IMR-90 (cell line): ENCODE measurements at regions not wholly inside any gene's neighbourhood (a gene's known extent, or its start where the extent isn't known, plus 50 kb on each side); places are given as distances from the start of the nearest gene placed in this dataset.

Experiments
- ATAC-seq: fragments of 200-7000 bp; cut with Tn5 transposase; 2 replicates; pipeline ENCODE4 v1.9.1; 2020; ENCODE audit warnings: low read depth, mild to moderate bottlenecking, moderate library complexity
- BruUV-seq: library from RNA; stranded (reverse); fragments of 400-500 nt; replicated peaks from 2 replicates; lab custom pipeline; 2021; lab: Mats Ljungman, UMichigan
- CTCF ChIA-PET: fragments of 300-600 bp; formaldehyde crosslinking; extraction: SDS; loops from one replicate; lab custom pipeline; 2021; ENCODE audit warnings: antibody characterized with exemption; lab: Yijun Ruan, JAX
- POLR2A ChIA-PET: fragments of 300-600 bp; sonication (Branson Sonifier 250); formaldehyde crosslinking; loops from one replicate; lab custom pipeline; 2022; ENCODE audit warnings: antibody characterized with exemption; ENCODE audit not compliant: unreplicated experiment; lab: Charles Lee
- DNase-seq: peaks from one replicate; pipeline ENCODE4 v3.0.0; 2013
- H2AFZ ChIP-seq: replicated peaks from 2 replicates; pipeline ENCODE3; 2013; ENCODE audit warnings: low read length, mild to moderate bottlenecking; ENCODE audit not compliant: poor library complexity
- H2AK5ac ChIP-seq: 2 replicates; pipeline ENCODE4 v1.6.1; 2013; ENCODE audit warnings: low read depth, low read length, inconsistent platforms
- H2AK9ac ChIP-seq: replicated peaks from 2 replicates; pipeline ENCODE3; 2013; ENCODE audit warnings: mild to moderate bottlenecking, low read depth, low read length, moderate library complexity; ENCODE audit not compliant: poor library complexity
- H2BK120ac ChIP-seq: 2 replicates; pipeline ENCODE4 v1.6.1; 2013; ENCODE audit warnings: low read depth, low read length, inconsistent platforms
- H2BK15ac ChIP-seq: 3 replicates; pipeline ENCODE4 v1.6.1; 2013; ENCODE audit warnings: low read depth, low read length, inconsistent platforms
- H2BK20ac ChIP-seq: 2 replicates; pipeline ENCODE4 v1.6.1; 2013; ENCODE audit warnings: low read depth, mild to moderate bottlenecking, inconsistent platforms, low read length, moderate library complexity
- H2BK5ac ChIP-seq: 2 replicates; pipeline ENCODE4 v1.6.1; 2013; ENCODE audit warnings: mild to moderate bottlenecking, low read depth, low read length, inconsistent platforms; ENCODE audit not compliant: poor library complexity, severe bottlenecking
- H3K14ac ChIP-seq: replicated peaks from 2 replicates; pipeline ENCODE4 v1.6.1; 2013; ENCODE audit warnings: low read depth, low read length, inconsistent platforms
- H3K18ac ChIP-seq: 2 replicates; pipeline ENCODE4 v1.6.1; 2013; ENCODE audit warnings: low read depth, low read length, control low read depth
- H3K23ac ChIP-seq: 2 replicates; pipeline ENCODE4 v1.6.1; 2013; ENCODE audit warnings: low read depth, low read length, inconsistent platforms
- H3K27ac ChIP-seq: 2 replicates; pipeline ENCODE4 v1.5.1; 2013; ENCODE audit warnings: mild to moderate bottlenecking, control low read depth, low read length; ENCODE audit not compliant: insufficient read depth
- H3K27me3 ChIP-seq: 2 replicates; pipeline ENCODE4 v1.6.1; 2013; ENCODE audit warnings: low read length; ENCODE audit not compliant: control insufficient read depth, insufficient read depth
- H3K36me3 ChIP-seq: 2 replicates; pipeline ENCODE4 v1.6.1; 2013; ENCODE audit warnings: low read length, mixed read lengths; ENCODE audit not compliant: control insufficient read depth, insufficient read depth
- H3K4ac ChIP-seq: 2 replicates; pipeline ENCODE4 v1.6.1; 2013; ENCODE audit warnings: low read depth, low read length, inconsistent platforms
- H3K4me1 ChIP-seq: 2 replicates; pipeline ENCODE4 v1.6.1; 2013; ENCODE audit warnings: low read length, mixed read lengths; ENCODE audit not compliant: control insufficient read depth, insufficient read depth
- H3K4me2 ChIP-seq: 2 replicates; pipeline ENCODE4 v1.6.1; 2013; ENCODE audit warnings: low read depth, mild to moderate bottlenecking, control low read depth, low read length, moderate library complexity
- H3K4me3 ChIP-seq: 2 replicates; pipeline ENCODE4 v1.5.1; 2013; ENCODE audit warnings: low read depth, mild to moderate bottlenecking, control low read depth, low read length, moderate library complexity; ENCODE audit not compliant: insufficient read depth
- H3K56ac ChIP-seq: 2 replicates; pipeline ENCODE4 v1.6.1; 2013; ENCODE audit warnings: low read length, inconsistent platforms; ENCODE audit not compliant: insufficient read depth; ENCODE audit errors: extremely low read depth
- H3K79me1 ChIP-seq, 2 experiments: 2 replicates each; pipeline ENCODE4 v1.6.1; 2013; ENCODE audit warnings: low read length in 2 of 2, inconsistent platforms in 1 of 2, low read depth in 1 of 2
- H3K9ac ChIP-seq: 2 replicates; pipeline ENCODE4 v1.6.1; 2013; ENCODE audit warnings: low read depth, low read length, control low read depth
- H3K9me1 ChIP-seq: 2 replicates; pipeline ENCODE4 v1.6.1; 2013; ENCODE audit warnings: low read length, inconsistent platforms; ENCODE audit not compliant: insufficient read depth
- H3K9me3 ChIP-seq: 2 replicates; pipeline ENCODE4 v1.6.1; 2013; ENCODE audit warnings: low read length; ENCODE audit not compliant: control insufficient read depth, insufficient read depth
- H4K20me1 ChIP-seq: 2 replicates; pipeline ENCODE4 v1.6.1; 2013; ENCODE audit warnings: low read length, inconsistent platforms; ENCODE audit not compliant: insufficient read depth
- H4K5ac ChIP-seq: 2 replicates; pipeline ENCODE4 v1.6.1; 2013; ENCODE audit warnings: mild to moderate bottlenecking, low read depth, low read length, control low read depth
- H4K8ac ChIP-seq, 2 experiments: 2 replicates each; pipeline ENCODE4 v1.6.1; 2013; ENCODE audit warnings: low read depth in 2 of 2, low read length in 2 of 2, control low read depth in 1 of 2, inconsistent platforms in 1 of 2
- H4K91ac ChIP-seq: 2 replicates; pipeline ENCODE4 v1.6.1; 2013; ENCODE audit warnings: low read depth, low read length, inconsistent platforms; ENCODE audit not compliant: insufficient read depth
- BHLHE40 ChIP-seq: fragments of 150-350 bp; IDR thresholded peaks from 2 replicates; pipeline ENCODE4 v1.6.1; 2016; ENCODE audit warnings: mild to moderate bottlenecking, low read depth, low read length
- CHD1 ChIP-seq: IDR thresholded peaks from 2 replicates; pipeline ENCODE4 v1.6.1; 2012; ENCODE audit warnings: low read depth, low read length, improper control_type of control experiment
- CTCF ChIP-seq: conservative IDR thresholded peaks from 2 replicates; pipeline ENCODE4 v1.5.1; 2012; ENCODE audit warnings: mild to moderate bottlenecking, low read depth, low read length, improper control_type of control experiment
- MAFK ChIP-seq: IDR thresholded peaks from 2 replicates; pipeline ENCODE4 v1.6.1; 2012; ENCODE audit warnings: low read depth, low read length, improper control_type of control experiment
- MXI1 ChIP-seq: IDR thresholded peaks from 2 replicates; pipeline ENCODE4 v1.6.1; 2012; ENCODE audit warnings: low read depth, mild to moderate bottlenecking, low read length, moderate library complexity, borderline replicate concordance
- POLR2A ChIP-seq: IDR thresholded peaks from 2 replicates; pipeline ENCODE4 v1.6.1; 2012; ENCODE audit warnings: mild to moderate bottlenecking, low read depth, low read length
- RCOR1 ChIP-seq: IDR thresholded peaks from 2 replicates; pipeline ENCODE4 v1.6.1; 2012; ENCODE audit warnings: mild to moderate bottlenecking, low read length, improper control_type of control experiment; ENCODE audit not compliant: insufficient replicate concordance
- USF2 ChIP-seq: fragments of 150-350 bp; IDR thresholded peaks from 2 replicates; pipeline ENCODE4 v1.6.1; 2017; ENCODE audit warnings: mild to moderate bottlenecking, antibody characterized with exemption, low read length, low read depth
- WGBS, 2 experiments: methylation state at CpG; one replicate each; pipeline versions ENCODE4 v1.1.5 to v1.1.7; 2013; ENCODE audit warnings: missing lambda C conversion rate in 2 of 2; ENCODE audit not compliant: insufficient read length in 1 of 2; ENCODE audit errors: extremely low coverage in 2 of 2; 5-methylcytosine and 5-hydroxymethylcytosine counted together
- dilution Hi-C: fragments of 300-500 bp; cut with HindIII; formaldehyde crosslinking; loops from one replicate; pipeline ENCODE4 v1.14.3; 2018; ENCODE audit warnings: low sequenced_read_pairs; ENCODE audit not compliant: unreplicated experiment
- in situ Hi-C: fragments of 300-500 bp; cut with MboI; formaldehyde crosslinking; loops from 3 replicates; pipeline ENCODE4 v1.14.3; 2019; ENCODE audit warnings: low sequenced_read_pairs, inconsistent platforms, mixed read lengths
- intact Hi-C: fragments of 100-400 bp; cut with micrococcal nuclease; formaldehyde crosslinking; loops from 2 replicates; pipeline ENCODE4 v1.10.0; 2022

- H3K23ac ChIP-seq = no peak overlapping the region
- H3K18ac ChIP-seq = no peak overlapping the region
- no peak overlapping the region for H2AK5ac ChIP-seq
- dilution Hi-C loops (no loop called here), in situ Hi-C loops (no loop called here), intact Hi-C loops (no loop called here)
- 0 out of 2 replicates have a peak, but pooled peaks cover 2% of the 10 kb centered on the region for H3K9me3 ChIP-seq
- no peaks in the 10 kb centered on the region for H3K79me1 ChIP-seq
- ATAC-seq (no peak), DNase-seq (no peak)
- no TSS peak for BruUV-seq
- H2BK120ac ChIP-seq = no peak overlapping the region
- H4K8ac ChIP-seq = no peak overlapping the region
- no peak overlapping the region for H2BK15ac ChIP-seq
- H4K20me1 ChIP-seq = no peaks in the 10 kb centered on the region
- no peaks in the 10 kb centered on the region for H3K4me1 ChIP-seq
- H4K91ac ChIP-seq = no peak overlapping the region
- H2AK9ac ChIP-seq = no peak overlapping the region
- no peak overlapping the region for H3K4me2 ChIP-seq
- H3K9ac ChIP-seq = no peak overlapping the region
- ChIA-PET CTCF (no interaction called here), POLR2A (no interaction called here)
- no peak overlapping the region for H3K14ac ChIP-seq
- H2BK5ac ChIP-seq = no peak overlapping the region
- no peak overlapping the region for H2BK20ac ChIP-seq
- H3K56ac ChIP-seq = no peak overlapping the region
- H4K5ac ChIP-seq = no peak overlapping the region
- H3K27me3 ChIP-seq = no peaks in the 10 kb centered on the region
- H3K36me3 ChIP-seq = no peaks in the 10 kb centered on the region
- H2AFZ ChIP-seq = no peak overlapping the region
- no peak overlapping the region for H3K4me3 ChIP-seq
- TF ChIP-seq POLR2A (no peak), MAFK (no peak), RCOR1 (no peak), CTCF (no peak), CHD1 (no peak), USF2 (no peak), BHLHE40 (no peak), MXI1 (no peak)
- no peak overlapping the region for H3K4ac ChIP-seq
- H3K9me1 ChIP-seq = no peaks in the 10 kb centered on the region
- no peak overlapping the region for H3K27ac ChIP-seq
- WGBS, 2 experiments = no CpG with 5 or more reads among the region's 3 CpGs
Measured at GRCh38 chr11:25596701-25597100, 735.2 kb upstream of the ANO3 start.
